ENCODE measurements at regions not wholly inside any gene's neighbourhood (a gene's known extent, or its start where the extent isn't known, plus 50 kb on each side); places are given as distances from the start of the nearest gene placed in this dataset.

DNA sequence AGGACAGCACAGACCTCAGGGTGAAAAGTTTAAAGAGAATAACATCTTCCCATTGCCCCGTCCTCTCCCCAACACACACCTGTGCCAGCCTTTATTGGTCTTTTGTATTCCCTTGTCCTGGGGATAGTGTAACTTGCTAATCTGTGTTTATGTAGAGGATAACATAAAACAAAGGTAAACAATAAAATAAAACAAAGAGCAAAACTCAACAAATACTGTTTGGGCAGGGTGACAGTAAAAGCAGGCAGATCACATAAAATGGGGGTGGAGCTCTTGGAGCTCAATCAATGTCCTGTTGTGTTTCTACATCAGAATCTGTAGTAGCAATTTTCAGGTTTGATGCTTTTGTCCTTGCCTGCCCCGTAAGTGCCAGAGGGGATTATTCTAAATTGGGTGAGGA, 1939.7 kb downstream of the TP53TG3F start:
- no peak for ATAC-seq (replicated peaks)
- Mint-ChIP-seq H3K4me3 (no peak overlapping the region), H3K27me3 (no peaks in the 10 kb centered on the region), H3K9me3 (peaks cover 4% of the 10 kb centered on the region), H3K4me1 (no peaks in the 10 kb centered on the region), H3K36me3 (ENCODE audit: low read depth) (no peaks in the 10 kb centered on the region), H3K27ac (no peak overlapping the region)

DNA sequence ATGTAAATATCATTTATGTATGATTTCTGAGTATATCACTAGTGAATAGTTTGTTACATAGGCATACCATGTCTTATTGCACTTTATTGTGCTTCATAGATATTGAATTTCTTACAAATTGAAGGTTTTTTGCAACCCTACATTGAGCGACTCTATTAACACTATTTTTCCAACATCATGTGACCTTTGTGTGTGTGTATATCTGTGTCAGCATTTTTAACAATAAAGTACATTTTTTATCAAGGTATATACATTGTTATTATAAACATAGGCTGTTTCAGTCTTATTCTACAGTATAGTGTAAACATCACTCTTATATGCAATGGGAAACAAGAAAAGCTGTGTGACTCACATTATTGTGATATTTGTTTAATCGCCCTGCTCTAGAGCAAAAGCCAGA, 1944.9 kb downstream of the TP53TG3F start:
- Mint-ChIP-seq H3K4me3 (no peak overlapping the region), H3K9me3 (peaks cover 20% of the 10 kb centered on the region), H3K27me3 (no peaks in the 10 kb centered on the region), H3K4me1 (no peaks in the 10 kb centered on the region), H3K27ac (no peak overlapping the region), H3K36me3 (ENCODE audit: low read depth) (no peaks in the 10 kb centered on the region)
- ATAC-seq (replicated peaks) = no peak

GRCh38 chr16:35405526-35405925, 1946.1 kb downstream of the TP53TG3F start:
- Mint-ChIP-seq H3K27me3 (no peaks in the 10 kb centered on the region), H3K36me3 (ENCODE audit: low read depth) (no peaks in the 10 kb centered on the region), H3K4me3 (no peak overlapping the region), H3K27ac (no peak overlapping the region), H3K4me1 (no peaks in the 10 kb centered on the region), H3K9me3 (peaks cover 16% of the 10 kb centered on the region)
- no peak for ATAC-seq (replicated peaks)

GRCh38 chr16:35409503-35409902, 1950.1 kb downstream of the TP53TG3F start:
- Mint-ChIP-seq H3K36me3 (ENCODE audit: low read depth) (no peaks in the 10 kb centered on the region), H3K4me1 (no peaks in the 10 kb centered on the region), H3K27me3 (no peaks in the 10 kb centered on the region), H3K4me3 (no peak overlapping the region), H3K27ac (no peak overlapping the region), H3K9me3 (peaks cover 18% of the 10 kb centered on the region)
- no peak for ATAC-seq (replicated peaks)

- no peaks in the 10 kb centered on the region for H3K36me3 Mint-ChIP-seq (ENCODE audit: low read depth)
- H3K9me3 Mint-ChIP-seq = peaks cover 17% of the 10 kb centered on the region
- ATAC-seq (replicated peaks) = no peak
- H3K4me1 Mint-ChIP-seq = no peaks in the 10 kb centered on the region
- H3K4me3 Mint-ChIP-seq = no peak overlapping the region
- H3K27ac Mint-ChIP-seq = no peak overlapping the region
- H3K27me3 Mint-ChIP-seq = no peaks in the 10 kb centered on the region
Measured at GRCh38 chr16:35410438-35410837, 1951.0 kb downstream of the TP53TG3F start.

DNA sequence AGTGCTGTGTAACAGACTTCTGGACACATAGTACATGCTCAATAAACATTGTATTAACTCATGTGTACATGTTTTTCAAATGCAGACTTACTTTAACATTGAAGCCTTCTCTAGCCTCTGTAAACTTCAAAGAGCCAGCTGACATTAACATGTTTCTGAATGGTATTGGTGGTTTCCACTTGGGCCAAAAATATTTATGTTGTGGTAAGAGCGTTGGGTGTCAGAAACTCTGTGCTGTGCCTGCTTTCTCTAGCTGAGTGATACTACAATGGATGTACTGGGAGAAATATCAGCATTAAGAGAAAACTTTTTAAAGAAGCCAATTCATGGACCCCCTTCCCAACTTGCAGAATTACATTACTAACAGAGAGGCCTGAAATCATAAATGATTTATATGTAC, 1951.7 kb downstream of the TP53TG3F start:
- H3K9me3 Mint-ChIP-seq = peaks cover 17% of the 10 kb centered on the region
- H3K27ac Mint-ChIP-seq = no peak overlapping the region
- no peaks in the 10 kb centered on the region for H3K4me1 Mint-ChIP-seq
- ATAC-seq (replicated peaks) = no peak
- no peak overlapping the region for H3K4me3 Mint-ChIP-seq
- no peaks in the 10 kb centered on the region for H3K36me3 Mint-ChIP-seq (ENCODE audit: low read depth)
- no peaks in the 10 kb centered on the region for H3K27me3 Mint-ChIP-seq

GRCh38 chr16:35414139-35414538, 1954.7 kb downstream of the TP53TG3F start:
- Mint-ChIP-seq H3K36me3 (ENCODE audit: low read depth) (no peaks in the 10 kb centered on the region), H3K4me3 (no peak overlapping the region), H3K9me3 (peaks cover 14% of the 10 kb centered on the region), H3K27ac (no peak overlapping the region), H3K27me3 (no peaks in the 10 kb centered on the region), H3K4me1 (no peaks in the 10 kb centered on the region)
- no peak for ATAC-seq (replicated peaks)

DNA sequence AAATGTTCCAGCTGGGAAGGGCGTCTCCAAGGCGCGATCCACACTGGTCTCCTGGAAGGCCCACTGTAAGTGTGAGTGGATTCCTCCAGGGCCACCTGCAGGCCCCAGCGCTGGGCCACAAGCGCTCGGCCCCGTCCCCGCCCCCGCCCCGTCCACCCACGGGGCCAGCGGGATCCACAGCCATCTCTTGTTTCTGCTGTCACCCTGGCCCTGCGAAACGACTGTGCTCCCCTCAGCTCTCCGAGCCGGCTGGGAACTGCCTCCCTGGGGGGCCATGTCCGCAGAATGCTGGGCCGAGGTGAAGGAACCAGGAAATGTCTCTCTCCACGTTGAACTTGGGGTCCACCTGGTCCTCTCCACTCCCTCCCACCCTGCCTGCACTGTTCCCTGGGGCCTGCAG, 1955.2 kb downstream of the TP53TG3F start:
- Mint-ChIP-seq H3K36me3 (ENCODE audit: low read depth) (no peaks in the 10 kb centered on the region), H3K27ac (no peak overlapping the region), H3K9me3 (peaks cover 15% of the 10 kb centered on the region), H3K4me1 (no peaks in the 10 kb centered on the region), H3K4me3 (no peak overlapping the region), H3K27me3 (no peaks in the 10 kb centered on the region)
- ATAC-seq (replicated peaks) = no peak

- H3K27me3 Mint-ChIP-seq = no peaks in the 10 kb centered on the region
- ATAC-seq (replicated peaks) = no peak
- no peaks in the 10 kb centered on the region for H3K36me3 Mint-ChIP-seq (ENCODE audit: low read depth)
- no peak overlapping the region for H3K27ac Mint-ChIP-seq
- H3K9me3 Mint-ChIP-seq = peaks cover 28% of the 10 kb centered on the region
- H3K4me1 Mint-ChIP-seq = no peaks in the 10 kb centered on the region
- no peak overlapping the region for H3K4me3 Mint-ChIP-seq
Measured at GRCh38 chr16:35425270-35425669, 1965.9 kb downstream of the TP53TG3F start.

DNA sequence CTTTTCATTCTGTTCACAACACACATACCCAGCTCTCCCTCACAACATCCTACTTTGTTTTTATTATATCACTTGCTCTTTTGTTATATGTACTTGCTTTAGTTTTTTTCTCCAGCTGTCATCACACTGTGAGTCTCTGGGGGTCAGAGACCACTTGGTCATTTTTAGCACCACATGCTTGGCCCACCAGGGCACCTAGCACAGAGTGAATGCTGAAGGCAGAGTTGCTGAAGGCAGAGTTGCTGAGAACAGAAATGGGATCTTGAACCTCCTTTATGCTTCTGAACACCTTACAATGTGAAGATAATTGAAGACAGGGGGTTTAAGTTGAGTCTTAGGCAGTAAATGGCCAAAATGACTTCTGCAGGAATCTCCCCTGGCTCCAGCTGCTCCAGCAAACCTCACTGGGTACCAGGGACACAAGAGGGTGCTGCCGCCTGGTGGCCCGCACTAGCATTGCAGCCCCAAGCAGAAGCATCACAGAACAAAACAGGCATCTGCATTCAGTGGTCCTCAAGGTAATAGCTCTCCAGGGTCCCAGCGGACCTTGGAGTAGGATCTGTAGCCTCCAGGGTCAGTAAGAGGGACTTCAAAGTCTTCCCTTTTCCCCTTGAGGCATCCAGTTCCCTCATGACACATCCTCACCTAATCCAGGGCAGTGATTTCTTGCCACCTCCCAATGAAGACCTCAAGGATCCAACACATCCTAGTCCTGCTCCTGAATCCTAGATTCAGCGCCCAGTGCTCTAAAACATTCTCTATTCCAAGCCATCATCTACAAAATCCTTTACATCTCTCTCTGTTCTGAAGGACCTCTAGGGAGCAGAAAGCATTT, 1972.6 kb downstream of the TP53TG3F start:
- H3K9me3 Mint-ChIP-seq = peaks cover 34% of the 10 kb centered on the region
- no peaks in the 10 kb centered on the region for H3K36me3 Mint-ChIP-seq (ENCODE audit: low read depth)
- no peak overlapping the region for H3K27ac Mint-ChIP-seq
- no peaks in the 10 kb centered on the region for H3K4me1 Mint-ChIP-seq
- H3K4me3 Mint-ChIP-seq = no peak overlapping the region
- no peak for ATAC-seq (replicated peaks)
- H3K27me3 Mint-ChIP-seq = no peaks in the 10 kb centered on the region

- no peak for ATAC-seq (replicated peaks)
- Mint-ChIP-seq H3K4me3 (no peak overlapping the region), H3K27me3 (no peaks in the 10 kb centered on the region), H3K36me3 (ENCODE audit: low read depth) (no peaks in the 10 kb centered on the region), H3K27ac (no peak overlapping the region), H3K4me1 (no peaks in the 10 kb centered on the region), H3K9me3 (peaks cover 24% of the 10 kb centered on the region)
Measured at GRCh38 chr16:35440875-35441274, 1981.5 kb downstream of the TP53TG3F start.

- Mint-ChIP-seq H3K27me3 (no peaks in the 10 kb centered on the region), H3K9me3 (peaks cover 40% of the 10 kb centered on the region), H3K4me3 (no peak overlapping the region), H3K4me1 (no peaks in the 10 kb centered on the region), H3K36me3 (ENCODE audit: low read depth) (no peaks in the 10 kb centered on the region), H3K27ac (no peak overlapping the region)
- ATAC-seq (replicated peaks) = no peak
Measured at GRCh38 chr16:35447010-35447558, 1987.7 kb downstream of the TP53TG3F start.

DNA sequence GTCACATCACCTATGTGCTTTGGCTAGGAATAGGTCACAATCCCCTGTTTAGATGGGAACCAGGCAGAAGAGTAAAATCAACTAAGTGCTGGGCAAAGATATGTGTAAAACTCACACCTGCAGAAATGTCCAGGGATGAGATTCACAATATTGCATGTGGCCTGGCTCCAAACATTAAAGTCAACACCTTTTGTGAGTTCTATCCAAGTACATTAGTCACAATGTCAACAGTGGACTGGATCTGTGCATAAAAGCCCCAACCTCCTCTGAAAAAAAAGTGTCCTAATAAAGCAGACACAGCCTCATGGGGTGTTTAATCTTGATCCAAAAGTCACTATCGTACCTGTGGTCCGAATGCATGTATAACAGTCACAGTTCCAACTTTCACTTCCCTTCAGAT, 1990.3 kb downstream of the TP53TG3F start:
- H3K27me3 Mint-ChIP-seq = no peaks in the 10 kb centered on the region
- no peaks in the 10 kb centered on the region for H3K4me1 Mint-ChIP-seq
- H3K9me3 Mint-ChIP-seq = peaks cover 33% of the 10 kb centered on the region
- H3K27ac Mint-ChIP-seq = no peak overlapping the region
- H3K36me3 Mint-ChIP-seq (ENCODE audit: low read depth) = no peaks in the 10 kb centered on the region
- no peak for ATAC-seq (replicated peaks)
- no peak overlapping the region for H3K4me3 Mint-ChIP-seq

GRCh38 chr16:35450648-35451047, 1991.2 kb downstream of the TP53TG3F start:
- Mint-ChIP-seq H3K9me3 (peaks cover 32% of the 10 kb centered on the region), H3K36me3 (ENCODE audit: low read depth) (no peaks in the 10 kb centered on the region), H3K4me1 (no peaks in the 10 kb centered on the region), H3K4me3 (no peak overlapping the region), H3K27ac (no peak overlapping the region), H3K27me3 (no peaks in the 10 kb centered on the region)
- no peak for ATAC-seq (replicated peaks)

- Mint-ChIP-seq H3K9me3 (peaks cover 32% of the 10 kb centered on the region), H3K27me3 (no peaks in the 10 kb centered on the region), H3K4me1 (no peaks in the 10 kb centered on the region), H3K4me3 (no peak overlapping the region), H3K36me3 (ENCODE audit: low read depth) (no peaks in the 10 kb centered on the region), H3K27ac (no peak overlapping the region)
- no peak for ATAC-seq (replicated peaks)
Measured at GRCh38 chr16:35452471-35452870, 1993.1 kb downstream of the TP53TG3F start.

Measured in activated T-helper 17 cell treated with anti-CD3 and anti-CD28 coated beads, Interleukin-2, amount 50 U/mL, for 72 hours (primary cell).